Gastroesophageal sphincter (tissue), 3 donors: ENCODE measurements at regions not wholly inside any gene's neighbourhood (a gene's known extent, or its start where the extent isn't known, plus 50 kb on each side); places are given as distances from the start of the nearest gene placed in this dataset.

Experiments used
- CTCF ChIP-seq, 4 experiments: fragments of 200-600 bp in 2 of 4; fragments of 450-650 bp in 2 of 4; sonication (generic) in 1 of 4; IDR thresholded peaks; one replicate each; pipeline ENCODE4 v1.5.1; 2017 to 2019; ENCODE audit warnings: antibody characterized with exemption in 4 of 4, mild to moderate bottlenecking in 2 of 4, moderate library complexity in 2 of 4
- POLR2AphosphoS5 ChIP-seq: sonication (generic); formaldehyde crosslinking; IDR thresholded peaks from one replicate; pipeline ENCODE4 v1.6.1; 2017; ENCODE audit warnings: antibody characterized with exemption

GRCh38 chr1:67615886-67616285 is 69.1 kb upstream of the GADD45A start:
- TF ChIP-seq CTCF (IDR thresholded peaks at IDR 0.05) (no peak), POLR2AphosphoS5 (no peak)
